Heart left ventricle (tissue), 13 donors: ENCODE measurements at regions not wholly inside any gene's neighbourhood (a gene's known extent, or its start where the extent isn't known, plus 50 kb on each side); places are given as distances from the start of the nearest gene placed in this dataset.

Source experiments
- POLR2A ChIP-seq, 2 donors: fragments of 450-650 bp; IDR thresholded peaks; one replicate each; pipeline ENCODE4 v1.6.1; 2017; ENCODE audit warnings: antibody characterized with exemption in 2 of 2, mild to moderate bottlenecking in 2 of 2, moderate library complexity in 2 of 2
- TF ChIP-seq, protein P1 (sequence below), 12 donors: fragments of 200-600 bp; sonication (generic) in 4 of 12; IDR thresholded peaks; one replicate each; pipeline versions ENCODE4 v1.5.0 to v1.8.0; 2018 to 2022; ENCODE audit warnings: antibody characterized with exemption in 12 of 12, mild to moderate bottlenecking in 5 of 12
- donor health status: ischemic (EF 13 %, LVEDD 7.1; RV severe dilation, severe dysfunction).
- donor health status: DM: no; HTN: yes; CAD: no.
- donor health status: DM: no; HTN: no; CAD: no.
- donor health status: ischemic (EF 25% LVEDD 6.9; RV normal size, moderate dysfunction).
- donor health status: ischemic (EF 25% LVEDD 5.7; RV mildly dilated, moderate dysfunction).
- donor health status: ischemic (EF 35%, LVEDD 5.7; RV mildly dilated, moderate dysfunction).
- donor health status: nonischemic (EF 11% LVEDD 7.7; RV severe dilation, severe dysfunction).
- donor health status: DM: yes; HTN: yes; CAD: no.
- donor health status: PGD.
- donor health status: ischemic (EF 29% LVEDD 5.4; RV normal size, mild dysfunction).
- donor health status: nonischemic (EF 23%, LVEDD 6.1; RV moderate dilation, normal function).

DNA sequence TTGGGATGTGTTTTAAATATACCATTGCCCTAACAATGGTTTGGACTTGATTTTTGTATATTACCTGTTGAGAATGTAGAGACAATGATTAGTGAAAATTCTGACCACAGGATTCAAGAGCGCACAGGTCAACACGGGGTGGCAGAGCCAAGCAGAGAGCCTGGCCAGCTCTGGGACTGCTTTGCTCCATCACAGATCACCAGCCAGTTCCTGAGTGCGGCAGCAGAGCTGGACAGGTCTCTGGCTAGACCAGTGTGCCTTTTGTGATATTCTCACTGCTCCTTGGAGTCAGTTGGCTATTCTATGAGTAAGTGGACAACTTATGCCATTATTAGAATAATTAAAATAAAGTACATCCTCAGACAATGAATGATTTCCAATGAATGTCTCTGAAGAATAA, 351.2 kb upstream of the ATP10A start:
- no peak for TF ChIP-seq POLR2A (IDR thresholded peaks at IDR 0.05)
- TF ChIP-seq, protein P1, sequence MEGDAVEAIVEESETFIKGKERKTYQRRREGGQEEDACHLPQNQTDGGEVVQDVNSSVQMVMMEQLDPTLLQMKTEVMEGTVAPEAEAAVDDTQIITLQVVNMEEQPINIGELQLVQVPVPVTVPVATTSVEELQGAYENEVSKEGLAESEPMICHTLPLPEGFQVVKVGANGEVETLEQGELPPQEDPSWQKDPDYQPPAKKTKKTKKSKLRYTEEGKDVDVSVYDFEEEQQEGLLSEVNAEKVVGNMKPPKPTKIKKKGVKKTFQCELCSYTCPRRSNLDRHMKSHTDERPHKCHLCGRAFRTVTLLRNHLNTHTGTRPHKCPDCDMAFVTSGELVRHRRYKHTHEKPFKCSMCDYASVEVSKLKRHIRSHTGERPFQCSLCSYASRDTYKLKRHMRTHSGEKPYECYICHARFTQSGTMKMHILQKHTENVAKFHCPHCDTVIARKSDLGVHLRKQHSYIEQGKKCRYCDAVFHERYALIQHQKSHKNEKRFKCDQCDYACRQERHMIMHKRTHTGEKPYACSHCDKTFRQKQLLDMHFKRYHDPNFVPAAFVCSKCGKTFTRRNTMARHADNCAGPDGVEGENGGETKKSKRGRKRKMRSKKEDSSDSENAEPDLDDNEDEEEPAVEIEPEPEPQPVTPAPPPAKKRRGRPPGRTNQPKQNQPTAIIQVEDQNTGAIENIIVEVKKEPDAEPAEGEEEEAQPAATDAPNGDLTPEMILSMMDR (IDR thresholded peaks at IDR 0.05): no peak
